Upper lobe of left lung (tissue), 6 donors: ENCODE measurements at regions not wholly inside any gene's neighbourhood (a gene's known extent, or its start where the extent isn't known, plus 50 kb on each side); places are given as distances from the start of the nearest gene placed in this dataset.

Experiments used
- ATAC-seq, 2 donors: fragments of 200-7000 bp; cut with Tn5 transposase; one replicate each; pipeline ENCODE4 v1.9.1; 2022; ENCODE audit warnings: mild to moderate bottlenecking in 2 of 2, moderate library complexity in 2 of 2; ENCODE audit not compliant: low FRiP score in 2 of 2
- DNase-seq, 2 donors: peaks; one replicate each; pipeline ENCODE4 v3.0.0-alpha.2; 2019 to 2020
- H3K27ac ChIP-seq, 4 donors: fragments of 200-600 bp; sonication (generic); one replicate each; pipeline ENCODE4 v1.5.1; 2016 to 2019
- H3K27me3 ChIP-seq, 4 donors: fragments of 200-600 bp; sonication (generic); one replicate each; pipeline ENCODE4 v1.5.1; 2017 to 2019
- H3K36me3 ChIP-seq, 4 donors: fragments of 200-600 bp; sonication (generic); one replicate each; pipeline ENCODE4 v1.5.1; 2016 to 2019
- H3K4me1 ChIP-seq, 4 donors: fragments of 200-600 bp; sonication (generic); one replicate each; pipeline ENCODE4 v1.5.1; 2018 to 2019
- H3K4me3 ChIP-seq, 4 donors: fragments of 200-600 bp; sonication (generic); one replicate each; pipeline ENCODE4 v1.5.1; 2017 to 2019; ENCODE audit warnings: mild to moderate bottlenecking in 2 of 4, moderate library complexity in 1 of 4
- H3K9me3 ChIP-seq, 4 donors: fragments of 200-600 bp; sonication (generic); one replicate each; pipeline ENCODE4 v1.5.1; 2018 to 2019
- EP300 ChIP-seq, 4 donors: sonication (generic); formaldehyde crosslinking; IDR thresholded peaks; one replicate each; pipeline ENCODE4 v1.5.1; 2017; ENCODE audit warnings: antibody characterized with exemption in 4 of 4, control low read depth in 2 of 4
- POLR2A ChIP-seq, 4 donors: fragments of 450-650 bp; IDR thresholded peaks; one replicate each; pipeline ENCODE4 v1.5.1; 2016 to 2017; ENCODE audit warnings: antibody characterized with exemption in 4 of 4, mild to moderate bottlenecking in 2 of 4
- POLR2AphosphoS5 ChIP-seq, 2 donors: sonication (generic); formaldehyde crosslinking; IDR thresholded peaks; one replicate each; pipeline ENCODE4 v1.5.1; 2017; ENCODE audit warnings: antibody characterized with exemption in 2 of 2
- WGBS, 2 donors: methylation state at CpG; one replicate each; pipeline ENCODE4 v1.1.5; 2017 to 2018; 5-methylcytosine and 5-hydroxymethylcytosine counted together
- TF ChIP-seq, protein P1 (sequence below), 6 experiments: fragments of 450-650 bp in 4 of 6; fragments of 200-600 bp in 2 of 6; sonication (generic) in 2 of 6; IDR thresholded peaks; one replicate each; pipeline ENCODE4 v1.5.1; 2016 to 2019; ENCODE audit warnings: antibody characterized with exemption in 6 of 6
- donor health status: DM: no; HTN: no; CAD: no; lungs with moderate emphysema.
- donor health status: DM: no; HTN: yes; CAD: no; lungs with severe emphysema.

DNA sequence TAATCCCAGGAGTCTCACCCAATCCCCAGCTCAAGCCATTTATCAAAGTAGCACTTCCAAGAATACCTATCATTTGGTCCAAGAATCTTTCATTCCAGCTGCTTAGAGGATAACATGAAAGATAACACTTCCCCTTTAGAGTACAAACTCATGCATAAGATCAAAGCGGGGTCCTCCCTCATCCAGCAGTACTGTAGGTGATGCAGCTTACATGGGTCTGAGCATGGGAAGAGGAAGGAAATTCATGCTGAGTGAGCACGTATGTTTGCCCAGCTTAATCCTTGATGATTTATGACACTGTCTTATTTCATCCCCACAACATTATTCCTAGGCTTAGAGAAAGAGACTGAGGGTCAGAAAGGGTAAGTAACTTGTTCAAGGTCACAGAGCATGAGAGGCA is 167.1 kb upstream of the GJB5 start:
- Histone ChIP-seq H3K36me3 (no peaks in the 10 kb centered on the region), H3K27me3 (no peaks in the 10 kb centered on the region), H3K27ac (no peak overlapping the region), H3K4me3 (no peak overlapping the region), H3K9me3 (no peaks in the 10 kb centered on the region), H3K4me1 (no peaks in the 10 kb centered on the region)
- DNase-seq (no peak), ATAC-seq (no peak)
- TF ChIP-seq EP300 (IDR thresholded peaks at IDR 0.05): no peak
- no peak for TF ChIP-seq POLR2AphosphoS5 (IDR thresholded peaks at IDR 0.05)
- TF ChIP-seq, protein P1, sequence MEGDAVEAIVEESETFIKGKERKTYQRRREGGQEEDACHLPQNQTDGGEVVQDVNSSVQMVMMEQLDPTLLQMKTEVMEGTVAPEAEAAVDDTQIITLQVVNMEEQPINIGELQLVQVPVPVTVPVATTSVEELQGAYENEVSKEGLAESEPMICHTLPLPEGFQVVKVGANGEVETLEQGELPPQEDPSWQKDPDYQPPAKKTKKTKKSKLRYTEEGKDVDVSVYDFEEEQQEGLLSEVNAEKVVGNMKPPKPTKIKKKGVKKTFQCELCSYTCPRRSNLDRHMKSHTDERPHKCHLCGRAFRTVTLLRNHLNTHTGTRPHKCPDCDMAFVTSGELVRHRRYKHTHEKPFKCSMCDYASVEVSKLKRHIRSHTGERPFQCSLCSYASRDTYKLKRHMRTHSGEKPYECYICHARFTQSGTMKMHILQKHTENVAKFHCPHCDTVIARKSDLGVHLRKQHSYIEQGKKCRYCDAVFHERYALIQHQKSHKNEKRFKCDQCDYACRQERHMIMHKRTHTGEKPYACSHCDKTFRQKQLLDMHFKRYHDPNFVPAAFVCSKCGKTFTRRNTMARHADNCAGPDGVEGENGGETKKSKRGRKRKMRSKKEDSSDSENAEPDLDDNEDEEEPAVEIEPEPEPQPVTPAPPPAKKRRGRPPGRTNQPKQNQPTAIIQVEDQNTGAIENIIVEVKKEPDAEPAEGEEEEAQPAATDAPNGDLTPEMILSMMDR (IDR thresholded peaks at IDR 0.05): no peak
- TF ChIP-seq POLR2A (IDR thresholded peaks at IDR 0.05): no peak
- WGBS, 2 donors: 28 to 60% methylated on average over 2 of the region's 2 CpGs

DNA sequence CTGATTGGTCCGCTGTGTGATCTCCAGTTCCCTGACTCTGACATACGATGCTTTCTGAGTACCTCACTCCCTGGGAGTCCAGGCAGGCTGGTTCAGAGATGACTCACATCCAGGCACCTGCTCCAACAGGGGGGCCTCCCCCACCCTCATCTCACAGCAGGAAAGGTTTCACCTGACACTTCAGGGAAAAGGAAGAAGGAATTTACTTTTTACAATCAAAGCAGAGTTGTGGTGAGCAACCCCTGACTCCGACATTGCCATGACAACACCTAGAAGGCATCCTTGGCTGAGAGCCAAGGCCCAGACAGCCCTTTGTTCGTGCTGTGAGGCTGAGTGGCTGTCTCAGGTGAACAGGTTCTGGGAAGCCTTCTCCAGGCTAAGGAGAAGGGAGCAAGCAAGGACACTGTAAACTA is 164.6 kb upstream of the GJB5 start:
- H3K4me1 ChIP-seq: no peaks in the 10 kb centered on the region
- TF ChIP-seq EP300 (IDR thresholded peaks at IDR 0.05) (no peak), POLR2AphosphoS5 (IDR thresholded peaks at IDR 0.05) (no peak), POLR2A (IDR thresholded peaks at IDR 0.05) (no peak)
- TF ChIP-seq, protein P1 (IDR thresholded peaks at IDR 0.05): no peak
- H3K27me3 ChIP-seq: no peaks in the 10 kb centered on the region
- no peak overlapping the region for H3K27ac ChIP-seq
- ATAC-seq (peak in 1 of 2 donors; percentile 47), DNase-seq (peak in 1 of 2 donors; percentile 22)
- H3K9me3 ChIP-seq: no peaks in the 10 kb centered on the region
- 21 to 54% methylated on average over 2 to 4 of the region's 4 CpGs for WGBS, 2 donors
- no peaks in the 10 kb centered on the region for H3K36me3 ChIP-seq
- H3K4me3 ChIP-seq: no peak overlapping the region

DNA sequence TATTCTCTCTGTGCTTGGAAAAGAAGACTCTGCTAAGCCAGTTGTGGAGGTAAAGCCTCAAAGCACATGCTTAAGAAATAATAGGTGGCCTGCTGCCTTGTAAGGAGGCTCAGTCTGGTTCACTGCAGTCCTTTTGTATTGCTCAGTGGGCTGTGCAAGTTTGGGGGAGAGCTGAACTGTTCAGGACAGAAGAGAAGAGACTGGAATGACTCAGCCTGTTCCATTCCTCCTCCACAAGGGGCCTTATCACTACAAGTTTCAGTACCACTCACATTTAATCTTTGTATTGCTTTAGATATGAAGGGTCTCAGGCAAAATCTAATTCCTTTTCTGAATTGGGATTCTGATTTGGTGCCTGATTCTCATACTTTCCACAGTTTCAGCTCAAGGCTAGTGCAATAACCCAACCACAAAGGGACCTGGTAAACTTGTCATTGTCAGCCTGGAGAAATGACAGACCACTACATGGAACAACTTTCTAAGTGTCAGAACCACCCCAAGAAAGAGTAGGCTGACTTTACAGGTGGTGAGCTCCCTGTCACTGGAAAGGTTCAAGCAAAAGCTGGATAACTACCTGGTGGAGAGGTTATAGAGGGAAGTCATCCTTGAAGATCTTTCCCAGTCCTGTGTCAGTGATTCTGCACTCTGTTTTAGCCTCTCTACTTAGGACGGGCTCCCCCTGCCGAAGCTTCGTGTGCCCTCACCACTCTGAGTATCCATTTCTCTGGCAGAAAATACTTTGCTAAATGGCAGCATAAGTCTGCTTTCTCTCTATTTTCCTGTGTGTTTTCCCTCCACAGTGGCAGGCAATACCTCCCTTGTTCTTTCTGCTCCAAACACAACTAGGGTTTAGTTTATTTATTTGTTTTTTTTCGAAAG is 162.9 kb upstream of the GJB5 start:
- no peak for DNase-seq
- H3K27ac ChIP-seq: no peak overlapping the region
- no peaks in the 10 kb centered on the region for H3K36me3 ChIP-seq
- 68 to 72% methylated on average over 4 of the region's 4 CpGs for WGBS, 2 donors
- no peaks in the 10 kb centered on the region for H3K4me1 ChIP-seq
- H3K27me3 ChIP-seq: no peaks in the 10 kb centered on the region
- H3K4me3 ChIP-seq: no peak overlapping the region
- H3K9me3 ChIP-seq: no peaks in the 10 kb centered on the region
- no peak for TF ChIP-seq POLR2A (IDR thresholded peaks at IDR 0.05)
- no peak for TF ChIP-seq POLR2AphosphoS5 (IDR thresholded peaks at IDR 0.05)
- TF ChIP-seq, protein P1 (IDR thresholded peaks at IDR 0.05): no peak
- TF ChIP-seq EP300 (IDR thresholded peaks at IDR 0.05): no peak
- ATAC-seq: no peak

DNA sequence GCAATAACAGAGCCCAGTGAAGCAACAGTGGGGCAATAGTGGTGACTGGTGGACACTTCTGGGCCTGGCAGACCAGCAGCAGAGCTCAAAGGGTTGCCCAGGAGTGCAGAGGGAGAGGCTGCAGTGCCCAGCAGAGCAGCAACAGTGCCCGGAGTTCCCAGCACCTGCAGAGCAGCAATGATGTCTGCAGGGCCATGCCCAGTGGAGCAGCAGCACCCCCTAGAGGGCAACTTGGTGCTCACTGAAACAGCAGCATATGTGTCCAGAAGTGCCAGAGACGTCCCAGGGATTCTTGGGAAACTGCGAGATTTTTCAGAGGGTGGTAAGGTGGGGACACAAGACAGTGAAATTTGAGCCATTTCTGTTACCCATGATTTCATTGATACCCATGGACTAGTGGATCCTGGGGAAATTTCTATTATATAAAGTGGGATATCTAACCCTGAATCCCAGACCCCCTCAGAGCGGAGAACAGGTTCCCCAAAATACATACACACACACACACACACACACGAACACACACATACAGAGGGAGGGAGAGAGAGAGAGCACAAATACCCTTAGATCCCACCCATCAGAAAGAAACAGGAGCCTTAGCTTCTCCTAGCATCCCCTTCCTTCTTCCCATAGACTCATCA is 156.9 kb upstream of the GJB5 start:
- Histone ChIP-seq H3K36me3 (no peaks in the 10 kb centered on the region), H3K27ac (no peak overlapping the region), H3K27me3 (no peaks in the 10 kb centered on the region), H3K9me3 (no peaks in the 10 kb centered on the region), H3K4me1 (no peaks in the 10 kb centered on the region), H3K4me3 (no peak overlapping the region)
- DNase-seq (peak; percentile 48 to 73), ATAC-seq (peak; percentile 59 to 72)
- TF ChIP-seq, protein P1 (IDR thresholded peaks at IDR 0.05): peak in 5 of 6 experiments; percentile 32 to 83 (median 69)
- TF ChIP-seq POLR2A (IDR thresholded peaks at IDR 0.05): no peak
- WGBS, 2 donors: 21 to 42% methylated on average over 3 to 5 of the region's 5 CpGs
